HepG2 (cell line): ENCODE measurements at regions not wholly inside any gene's neighbourhood (a gene's known extent, or its start where the extent isn't known, plus 50 kb on each side); places are given as distances from the start of the nearest gene placed in this dataset.

Source experiments
- EP300 ChIP-seq, 3 experiments: sonication (generic) in 1 of 3; formaldehyde crosslinking in 1 of 3; IDR thresholded peaks; 2 replicates each; pipeline versions ENCODE4 v1.5.1 to v1.6.1; 2011 to 2020; ENCODE audit warnings: low read depth in 2 of 3, low read length in 2 of 3, borderline replicate concordance in 1 of 3, improper control_type of control experiment in 1 of 3, mild to moderate bottlenecking in 1 of 3, missing genetic modification reagents in 1 of 3, moderate library complexity in 1 of 3
- FOXM1 ChIP-seq: sonication (generic); formaldehyde crosslinking; IDR thresholded peaks from 2 replicates; pipeline ENCODE4 v1.5.0; 2020; ENCODE audit warnings: missing genetic modification reagents
- KLF6 ChIP-seq: IDR thresholded peaks from 2 replicates; pipeline ENCODE4 v1.8.0; 2016; ENCODE audit warnings: missing biosample characterization, missing genetic modification reagents
- MTA3 ChIP-seq: sonication (generic); formaldehyde crosslinking; IDR thresholded peaks from 2 replicates; pipeline ENCODE4 v1.4.0; 2020; ENCODE audit warnings: missing genetic modification reagents
- NCOR1 ChIP-seq: fragments of 200-600 bp; sonication (generic); IDR thresholded peaks from 2 replicates; pipeline ENCODE4 v1.7.0; 2017; ENCODE audit warnings: antibody characterized with exemption, low read length, borderline replicate concordance
- NR2C2 ChIP-seq: sonication (generic); formaldehyde crosslinking; IDR thresholded peaks from 2 replicates; pipeline ENCODE4 v1.4.0; 2020; ENCODE audit warnings: missing genetic modification reagents, mild to moderate bottlenecking, moderate library complexity, borderline replicate concordance
- ZNF552 ChIP-seq: sonication (generic); formaldehyde crosslinking; IDR thresholded peaks from 2 replicates; pipeline ENCODE4 v1.9.0; 2022; ENCODE audit warnings: missing genetic modification reagents, mild to moderate bottlenecking, borderline replicate concordance

- TF ChIP-seq MTA3 (CRISPR knock-in tag), result no peak
- no peak for TF ChIP-seq NCOR1
- no peak for TF ChIP-seq FOXM1
- TF ChIP-seq KLF6 (CRISPR knock-in tag), result no peak
- TF ChIP-seq EP300 (IDR thresholded peaks at IDR 0.05; ENCODE audit: low read depth in 2 of 2, low read length in 2 of 2), result no peak
- TF ChIP-seq EP300 (CRISPR knock-in tag; IDR thresholded peaks at IDR 0.05; ENCODE audit: borderline replicate concordance), result no peak
- no peak for TF ChIP-seq NR2C2
- TF ChIP-seq ZNF552 (CRISPR knock-in tag), result no peak
Observed at GRCh38 chr6:147733686-147734085, 225.2 kb downstream of the SAMD5 start.
